ENCODE measurements at regions not wholly inside any gene's neighbourhood (a gene's known extent, or its start where the extent isn't known, plus 50 kb on each side); places are given as distances from the start of the nearest gene placed in this dataset.

DNA sequence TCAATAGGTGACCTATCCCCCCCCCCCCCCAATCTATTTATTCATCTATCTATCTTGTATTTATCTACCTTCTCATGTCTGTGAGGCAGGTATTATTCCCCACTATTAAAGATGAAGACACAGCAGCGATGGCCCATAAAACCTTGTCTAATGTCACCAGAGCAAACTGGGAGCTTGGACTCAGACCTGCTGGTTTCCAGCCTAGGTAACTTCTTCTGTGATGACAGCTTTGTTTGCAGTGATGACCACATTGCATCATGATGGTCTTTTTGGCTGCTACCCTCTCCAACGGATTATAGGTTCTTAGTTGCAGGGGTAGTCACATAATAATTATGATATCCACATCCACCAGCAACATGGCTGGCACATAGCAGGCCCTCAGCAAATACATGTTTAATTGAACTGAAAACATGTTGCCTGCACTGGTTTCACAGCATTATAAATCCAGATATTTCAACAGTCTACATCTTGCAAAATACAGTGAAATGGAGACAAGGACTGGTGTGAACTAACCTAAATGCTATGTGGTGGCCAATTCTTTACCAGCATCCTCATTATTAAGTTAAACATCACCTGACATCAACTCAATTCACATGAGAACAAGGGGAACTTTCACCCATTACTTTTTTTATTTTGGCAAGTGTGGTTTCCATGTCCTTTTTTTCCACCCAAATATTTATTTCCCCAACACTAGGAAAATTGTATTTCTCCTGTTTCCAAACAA, 712.5 kb upstream of the NRSN1 start:
- TF ChIP-seq TAF1 (IDR thresholded peaks at IDR 0.05; ENCODE audit: low read depth) (no peak), RAD21 (conservative IDR thresholded peaks at IDR 0.05) (no peak), EP300 (conservative IDR thresholded peaks at IDR 0.05; ENCODE audit: poor library complexity, severe bottlenecking) (no peak), POLR2AphosphoS5 (IDR thresholded peaks at IDR 0.05) (no peak), SMC3 (conservative IDR thresholded peaks at IDR 0.05; ENCODE audit: poor library complexity) (no peak), EZH2 (IDR thresholded peaks at IDR 0.05; ENCODE audit: borderline replicate concordance, insufficient read depth, low read length, poor library complexity, severe bottlenecking) (no peak), MXI1 (conservative IDR thresholded peaks at IDR 0.05; ENCODE audit: poor library complexity, severe bottlenecking) (no peak)
- TF ChIP-seq, protein P1, sequence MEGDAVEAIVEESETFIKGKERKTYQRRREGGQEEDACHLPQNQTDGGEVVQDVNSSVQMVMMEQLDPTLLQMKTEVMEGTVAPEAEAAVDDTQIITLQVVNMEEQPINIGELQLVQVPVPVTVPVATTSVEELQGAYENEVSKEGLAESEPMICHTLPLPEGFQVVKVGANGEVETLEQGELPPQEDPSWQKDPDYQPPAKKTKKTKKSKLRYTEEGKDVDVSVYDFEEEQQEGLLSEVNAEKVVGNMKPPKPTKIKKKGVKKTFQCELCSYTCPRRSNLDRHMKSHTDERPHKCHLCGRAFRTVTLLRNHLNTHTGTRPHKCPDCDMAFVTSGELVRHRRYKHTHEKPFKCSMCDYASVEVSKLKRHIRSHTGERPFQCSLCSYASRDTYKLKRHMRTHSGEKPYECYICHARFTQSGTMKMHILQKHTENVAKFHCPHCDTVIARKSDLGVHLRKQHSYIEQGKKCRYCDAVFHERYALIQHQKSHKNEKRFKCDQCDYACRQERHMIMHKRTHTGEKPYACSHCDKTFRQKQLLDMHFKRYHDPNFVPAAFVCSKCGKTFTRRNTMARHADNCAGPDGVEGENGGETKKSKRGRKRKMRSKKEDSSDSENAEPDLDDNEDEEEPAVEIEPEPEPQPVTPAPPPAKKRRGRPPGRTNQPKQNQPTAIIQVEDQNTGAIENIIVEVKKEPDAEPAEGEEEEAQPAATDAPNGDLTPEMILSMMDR (IDR thresholded peaks at IDR 0.05; ENCODE audit: poor library complexity, severe bottlenecking): no peak
- TF ChIP-seq, protein P2, sequence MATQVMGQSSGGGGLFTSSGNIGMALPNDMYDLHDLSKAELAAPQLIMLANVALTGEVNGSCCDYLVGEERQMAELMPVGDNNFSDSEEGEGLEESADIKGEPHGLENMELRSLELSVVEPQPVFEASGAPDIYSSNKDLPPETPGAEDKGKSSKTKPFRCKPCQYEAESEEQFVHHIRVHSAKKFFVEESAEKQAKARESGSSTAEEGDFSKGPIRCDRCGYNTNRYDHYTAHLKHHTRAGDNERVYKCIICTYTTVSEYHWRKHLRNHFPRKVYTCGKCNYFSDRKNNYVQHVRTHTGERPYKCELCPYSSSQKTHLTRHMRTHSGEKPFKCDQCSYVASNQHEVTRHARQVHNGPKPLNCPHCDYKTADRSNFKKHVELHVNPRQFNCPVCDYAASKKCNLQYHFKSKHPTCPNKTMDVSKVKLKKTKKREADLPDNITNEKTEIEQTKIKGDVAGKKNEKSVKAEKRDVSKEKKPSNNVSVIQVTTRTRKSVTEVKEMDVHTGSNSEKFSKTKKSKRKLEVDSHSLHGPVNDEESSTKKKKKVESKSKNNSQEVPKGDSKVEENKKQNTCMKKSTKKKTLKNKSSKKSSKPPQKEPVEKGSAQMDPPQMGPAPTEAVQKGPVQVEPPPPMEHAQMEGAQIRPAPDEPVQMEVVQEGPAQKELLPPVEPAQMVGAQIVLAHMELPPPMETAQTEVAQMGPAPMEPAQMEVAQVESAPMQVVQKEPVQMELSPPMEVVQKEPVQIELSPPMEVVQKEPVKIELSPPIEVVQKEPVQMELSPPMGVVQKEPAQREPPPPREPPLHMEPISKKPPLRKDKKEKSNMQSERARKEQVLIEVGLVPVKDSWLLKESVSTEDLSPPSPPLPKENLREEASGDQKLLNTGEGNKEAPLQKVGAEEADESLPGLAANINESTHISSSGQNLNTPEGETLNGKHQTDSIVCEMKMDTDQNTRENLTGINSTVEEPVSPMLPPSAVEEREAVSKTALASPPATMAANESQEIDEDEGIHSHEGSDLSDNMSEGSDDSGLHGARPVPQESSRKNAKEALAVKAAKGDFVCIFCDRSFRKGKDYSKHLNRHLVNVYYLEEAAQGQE (IDR thresholded peaks at IDR 0.05; ENCODE audit: borderline replicate concordance): no peak
- H3K9ac ChIP-seq (ENCODE audit: low read length): no peak overlapping the region
- H3K27me3 ChIP-seq (ENCODE audit: insufficient read depth, low read depth, low read length): no peaks in the 10 kb centered on the region

DNA sequence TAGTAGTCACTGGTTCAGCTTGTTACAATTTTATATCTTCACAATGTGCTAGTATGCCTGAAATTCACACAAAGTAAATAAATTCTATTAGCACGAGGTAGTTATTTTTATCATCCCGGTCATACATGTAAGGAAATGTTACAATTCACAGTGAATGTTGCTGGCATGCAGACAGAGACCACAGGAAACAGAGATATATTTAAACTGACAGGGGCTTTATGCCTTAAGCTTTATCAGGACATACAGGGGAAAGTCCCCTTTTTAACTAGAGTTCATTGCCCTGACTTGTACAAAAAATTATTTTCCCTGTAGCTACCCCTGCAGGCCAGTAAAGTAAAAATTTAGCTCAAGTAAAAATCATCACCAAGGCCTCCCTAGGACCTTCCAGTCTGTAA, 712.0 kb upstream of the NRSN1 start:
- no peak overlapping the region for H3K27ac ChIP-seq (ENCODE audit: low read length)
- no peaks in the 10 kb centered on the region for H3K36me3 ChIP-seq (ENCODE audit: insufficient read depth, low read length)
- H3K9me3 ChIP-seq (ENCODE audit: low read length): no peaks in the 10 kb centered on the region
- H3K27me3 ChIP-seq (ENCODE audit: insufficient read depth, low read depth, low read length): no peaks in the 10 kb centered on the region
- H3K4me3 ChIP-seq (ENCODE audit: low read length): no peak overlapping the region
- no peaks in the 10 kb centered on the region for H3F3A ChIP-seq (ENCODE audit: insufficient read depth, low read length, poor library complexity, severe bottlenecking)
- TF ChIP-seq SMC3 (conservative IDR thresholded peaks at IDR 0.05; ENCODE audit: poor library complexity) (no peak), POLR2AphosphoS5 (IDR thresholded peaks at IDR 0.05) (no peak), EZH2 (IDR thresholded peaks at IDR 0.05; ENCODE audit: borderline replicate concordance, insufficient read depth, low read length, poor library complexity, severe bottlenecking) (no peak), MXI1 (conservative IDR thresholded peaks at IDR 0.05; ENCODE audit: poor library complexity, severe bottlenecking) (no peak), RAD21 (conservative IDR thresholded peaks at IDR 0.05) (no peak), TAF1 (IDR thresholded peaks at IDR 0.05; ENCODE audit: low read depth) (no peak), EP300 (conservative IDR thresholded peaks at IDR 0.05; ENCODE audit: poor library complexity, severe bottlenecking) (no peak)
- TF ChIP-seq, protein P2 (IDR thresholded peaks at IDR 0.05; ENCODE audit: borderline replicate concordance): no peak
- TF ChIP-seq, protein P1 (IDR thresholded peaks at IDR 0.05; ENCODE audit: poor library complexity, severe bottlenecking): no peak
- no peaks in the 10 kb centered on the region for H3K9me2 ChIP-seq (ENCODE audit: insufficient read depth, low read length)
- no peaks in the 10 kb centered on the region for H3K79me2 ChIP-seq (replicated peaks; ENCODE audit: insufficient read depth, low read length)
- H2AFZ ChIP-seq (ENCODE audit: low read depth, low read length): no peak overlapping the region
- H3K4me2 ChIP-seq (ENCODE audit: low read length): no peak overlapping the region
- H4K20me1 ChIP-seq (ENCODE audit: insufficient read depth): no peaks in the 10 kb centered on the region
- H3K9ac ChIP-seq (ENCODE audit: low read length): no peak overlapping the region

More for the DNA sequence above, 712.5 kb upstream of the NRSN1 start:
- Histone ChIP-seq H2AFZ (ENCODE audit: low read depth, low read length) (no peak overlapping the region), H3K79me2 (replicated peaks; ENCODE audit: insufficient read depth, low read length) (no peaks in the 10 kb centered on the region), H4K20me1 (ENCODE audit: insufficient read depth) (no peaks in the 10 kb centered on the region), H3K36me3 (ENCODE audit: insufficient read depth, low read length) (no peaks in the 10 kb centered on the region), H3K4me3 (ENCODE audit: low read length) (no peak overlapping the region), H3K27ac (ENCODE audit: low read length) (no peak overlapping the region), H3K9me2 (ENCODE audit: insufficient read depth, low read length) (no peaks in the 10 kb centered on the region), H3K4me2 (ENCODE audit: low read length) (no peak overlapping the region), H3K9me3 (ENCODE audit: low read length) (no peaks in the 10 kb centered on the region), H3F3A (ENCODE audit: insufficient read depth, low read length, poor library complexity, severe bottlenecking) (no peaks in the 10 kb centered on the region)

Measured in neural cell (in vitro differentiated cells).